GM12892 (cell line): ENCODE measurements at regions not wholly inside any gene's neighbourhood (a gene's known extent, or its start where the extent isn't known, plus 50 kb on each side); places are given as distances from the start of the nearest gene placed in this dataset.

ENCODE experiments used
- POLR2A ChIP-seq: IDR thresholded peaks from 2 replicates; pipeline ENCODE4 v1.6.1; 2011; ENCODE audit warnings: low read depth, low read length, control low read depth
- POLR2AphosphoS5 ChIP-seq: IDR thresholded peaks from 2 replicates; pipeline ENCODE4 v1.6.1; 2011; ENCODE audit warnings: low read depth, low read length, control low read depth
- TAF1 ChIP-seq: IDR thresholded peaks from 2 replicates; pipeline ENCODE4 v1.6.1; 2011; ENCODE audit warnings: low read depth, mild to moderate bottlenecking, control low read depth, low read length, borderline replicate concordance

GRCh38 chr7:121587435-121587834 lies 191.3 kb upstream of the FAM3C start:
- no peak for TF ChIP-seq POLR2AphosphoS5
- TF ChIP-seq POLR2A, result no peak
- no peak for TF ChIP-seq TAF1
